K562 (cell line): ENCODE measurements at regions not wholly inside any gene's neighbourhood (a gene's known extent, or its start where the extent isn't known, plus 50 kb on each side); places are given as distances from the start of the nearest gene placed in this dataset.

Experiments used
- ATAC-seq: fragments of 200-7000 bp; cut with Tn5 transposase; 3 replicates; pipeline ENCODE4 v1.9.1; 2020; ENCODE audit warnings: moderate library complexity
- BruUV-seq: library from RNA; stranded (reverse); fragments of 400-500 nt; replicated peaks from 2 replicates; lab custom pipeline; 2021; lab: Mats Ljungman, UMichigan
- CTCF ChIA-PET: fragments of 300-600 bp; formaldehyde crosslinking; extraction: SDS; loops from one replicate; lab custom pipeline; 2021; ENCODE audit warnings: low intra/inter-chr PET ratio; lab: Yijun Ruan, JAX
- POLR2A ChIA-PET: fragments of 300-600, 350-650 bp; sonication (Branson Sonifier 250); formaldehyde crosslinking; extraction: SDS; loops from one replicate; lab custom pipeline; 2021; ENCODE audit warnings: antibody characterized with exemption, inconsistent platforms; lab: Yijun Ruan, JAX
- DNase-seq, 4 experiments: peaks; one replicate each; pipeline versions ENCODE4 v3.0.0 to v3.0.0-alpha.2; 2011 to 2018; ENCODE audit warnings: low spot score in 3 of 4, mixed read lengths in 3 of 4; ENCODE audit errors: extremely low read depth in 1 of 4
- FAIRE-seq: peaks from 2 replicates; lab custom pipeline; 2011; peaks lifted over from hg19 to GRCh38; lab: Jason Lieb, UNC
- H2AFZ ChIP-seq: 2 replicates; pipeline ENCODE4 v1.6.0; 2011; ENCODE audit warnings: low read depth, low read length, control low read depth, inconsistent platforms
- H3K27ac ChIP-seq: fragments of 200-600 bp; 3 replicates; pipeline ENCODE4 v1.8.0; 2011; ENCODE audit warnings: low read depth, mild to moderate bottlenecking, control low read depth, inconsistent platforms, low read length, moderate library complexity, mixed read lengths; ENCODE audit errors: extremely low read depth
- H3K27me3 ChIP-seq, 2 experiments: fragments of 300-600 bp in 1 of 2; 2 replicates in 1 of 2; 3 replicates in 1 of 2; pipeline versions ENCODE4 v1.6.0 to v1.8.0; 2011; ENCODE audit warnings: inconsistent platforms in 2 of 2, low read length in 2 of 2, mild to moderate bottlenecking in 1 of 2, mixed read lengths in 1 of 2, moderate library complexity in 1 of 2; ENCODE audit not compliant: control insufficient read depth in 2 of 2, insufficient read depth in 2 of 2
- H3K36me3 ChIP-seq: fragments of 300-600 bp; 3 replicates; pipeline ENCODE4 v1.8.0; 2011; ENCODE audit warnings: mild to moderate bottlenecking, low read length, inconsistent platforms; ENCODE audit not compliant: control insufficient read depth, insufficient read depth
- H3K4me1 ChIP-seq, 2 experiments: fragments of 200-600 bp in 1 of 2; replicated peaks in 1 of 2; 2 replicates in 1 of 2; 3 replicates in 1 of 2; pipeline versions ENCODE4 v1.5.1 to v1.8.0; 2011; ENCODE audit warnings: inconsistent platforms in 2 of 2, low read length in 2 of 2, mild to moderate bottlenecking in 1 of 2, mixed read lengths in 1 of 2, moderate library complexity in 1 of 2; ENCODE audit not compliant: control insufficient read depth in 2 of 2, insufficient read depth in 2 of 2
- H3K4me2 ChIP-seq: 2 replicates; pipeline ENCODE4 v1.6.1; 2011; ENCODE audit warnings: low read length, control low read depth, inconsistent platforms, mixed read lengths; ENCODE audit not compliant: insufficient read depth
- H3K4me3 ChIP-seq: fragments of 200-600 bp; sonication (generic), shearing (Covaris generic); 2 replicates; pipeline ENCODE4 v1.5.1; 2016; ENCODE audit warnings: control low read depth, inconsistent platforms
- H3K79me2 ChIP-seq: fragments of 200-600 bp; 3 replicates; pipeline ENCODE4 v1.8.0; 2011; ENCODE audit warnings: low read length, inconsistent platforms; ENCODE audit not compliant: control insufficient read depth, insufficient read depth
- H3K9ac ChIP-seq, 2 experiments: 2 replicates each; pipeline versions ENCODE4 v1.6.0 to v1.6.1; 2011; ENCODE audit warnings: low read depth in 2 of 2, low read length in 2 of 2, control low read depth in 1 of 2, inconsistent platforms in 1 of 2, mild to moderate bottlenecking in 1 of 2, mixed read lengths in 1 of 2; ENCODE audit not compliant: insufficient read depth in 1 of 2
- H3K9me1 ChIP-seq: one replicate; pipeline ENCODE4 v1.6.0; 2011; ENCODE audit warnings: inconsistent platforms, mild to moderate bottlenecking, low read length, moderate library complexity; ENCODE audit not compliant: control insufficient read depth, insufficient read depth
- H3K9me3 ChIP-seq: replicated peaks from 2 replicates; pipeline ENCODE4 v1.5.1; 2011; ENCODE audit warnings: low read depth, low read length, inconsistent platforms; ENCODE audit not compliant: control insufficient read depth, insufficient read depth
- H4K20me1 ChIP-seq: replicated peaks from 2 replicates; pipeline ENCODE4 v1.6.1; 2011; ENCODE audit warnings: low read length, inconsistent platforms, mixed read lengths; ENCODE audit not compliant: control insufficient read depth, insufficient read depth
- EHMT2 ChIP-seq: fragments of 450-650 bp; IDR thresholded peaks from 2 replicates; pipeline ENCODE4 v1.6.1; 2018; ENCODE audit warnings: antibody characterized with exemption
- WGBS: fragments of 100-300 bp; shearing (Covaris generic); methylation state at CpG from one replicate; pipeline ENCODE4 v1.1.6; 2016; ENCODE audit warnings: low coverage, mixed read lengths; ENCODE audit not compliant: insufficient coverage; ENCODE audit errors: missing lambda C conversion rate; 5-methylcytosine and 5-hydroxymethylcytosine counted together
- in situ Hi-C: fragments of 300-500 bp; cut with MboI; formaldehyde crosslinking; loops from 4 replicates; pipeline ENCODE4 v1.15.0; 2018; ENCODE audit warnings: inconsistent platforms, mixed read lengths
- intact Hi-C: fragments of 100-400 bp; cut with micrococcal nuclease; formaldehyde crosslinking; loops from 2 replicates; pipeline ENCODE4 v1.14.2; 2022
- TF ChIP-seq, protein P1 (sequence below): fragments of 450-650 bp; conservative IDR thresholded peaks from 2 replicates; pipeline ENCODE4 v1.6.1; 2016; ENCODE audit warnings: missing genetic modification characterization, low read depth, mild to moderate bottlenecking, missing compliant biosample characterization, moderate library complexity
- TF ChIP-seq, protein P2 (sequence below): fragments of 250-450 bp; sonication (Bioruptor Pico); IDR thresholded peaks from 2 replicates; pipeline ENCODE4 v1.4.0; 2020; ENCODE audit warnings: mild to moderate bottlenecking

DNA sequence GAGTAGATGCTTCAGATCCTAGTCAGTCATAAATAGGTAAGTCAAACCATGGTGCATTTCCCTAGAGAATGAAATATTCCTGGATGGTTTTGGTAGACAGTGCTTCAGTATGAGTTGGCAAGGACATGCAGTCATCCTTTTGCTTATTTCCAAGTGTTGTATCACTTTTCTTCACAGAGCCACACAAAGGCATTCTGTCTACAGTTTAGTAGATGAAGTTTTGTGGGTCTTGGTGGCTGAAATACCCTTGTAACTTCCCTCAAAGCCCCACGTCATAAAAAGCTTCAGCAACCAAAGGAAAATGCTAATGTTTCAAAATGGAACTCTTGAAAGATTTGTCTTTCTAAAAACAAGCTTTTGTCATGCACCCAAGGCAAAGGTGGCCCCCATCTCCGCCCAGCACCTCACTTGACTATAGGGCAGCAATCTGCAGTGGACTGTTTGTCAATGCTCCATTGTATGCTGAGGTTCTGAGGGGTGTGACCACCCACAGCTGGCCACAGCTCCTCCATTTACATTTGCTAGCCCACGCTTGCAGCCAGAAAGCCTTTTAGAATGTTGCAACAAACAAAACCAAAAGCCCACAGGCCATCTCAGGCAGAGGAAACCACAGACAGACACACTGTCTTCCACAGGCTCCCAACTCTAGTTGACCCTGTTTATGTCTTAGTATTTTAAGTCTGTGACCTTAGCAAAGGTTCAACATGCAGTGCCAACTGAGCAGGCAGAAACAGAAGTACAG lies 87.1 kb upstream of the FAM9C start:
- 37% methylated on average over 3 of the region's 3 CpGs for WGBS
- in situ Hi-C loops: no loop called here
- Histone ChIP-seq H3K27ac (no peak overlapping the region), H4K20me1 (no peaks in the 10 kb centered on the region), H3K9ac (no peak overlapping the region; a peak in 1 of 4 replicates), H3K4me2 (no peak overlapping the region), H3K4me3 (no peak overlapping the region), H3K9me1 (no peaks in the 10 kb centered on the region), H3K27me3 (no peaks in the 10 kb centered on the region), H3K36me3 (no peaks in the 10 kb centered on the region), H3K9me3 (no peaks in the 10 kb centered on the region), H2AFZ (no peak overlapping the region), H3K79me2 (no peaks in the 10 kb centered on the region), H3K4me1 (peaks cover 0 to 2% of the 10 kb centered on the region in 2 experiments; a peak in 3 of 5 replicates)
- ATAC-seq (no peak), FAIRE-seq (no peak), DNase-seq (no peak)
- ChIA-PET POLR2A (no interaction called here), CTCF (no interaction called here)
- intact Hi-C loops: no loop called here
- no peak for TF ChIP-seq EHMT2
- TF ChIP-seq, protein P1, sequence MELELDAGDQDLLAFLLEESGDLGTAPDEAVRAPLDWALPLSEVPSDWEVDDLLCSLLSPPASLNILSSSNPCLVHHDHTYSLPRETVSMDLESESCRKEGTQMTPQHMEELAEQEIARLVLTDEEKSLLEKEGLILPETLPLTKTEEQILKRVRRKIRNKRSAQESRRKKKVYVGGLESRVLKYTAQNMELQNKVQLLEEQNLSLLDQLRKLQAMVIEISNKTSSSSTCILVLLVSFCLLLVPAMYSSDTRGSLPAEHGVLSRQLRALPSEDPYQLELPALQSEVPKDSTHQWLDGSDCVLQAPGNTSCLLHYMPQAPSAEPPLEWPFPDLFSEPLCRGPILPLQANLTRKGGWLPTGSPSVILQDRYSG: 0 out of 2 replicates have a peak, but pooled peaks have one; percentile 27
- TF ChIP-seq, protein P2, sequence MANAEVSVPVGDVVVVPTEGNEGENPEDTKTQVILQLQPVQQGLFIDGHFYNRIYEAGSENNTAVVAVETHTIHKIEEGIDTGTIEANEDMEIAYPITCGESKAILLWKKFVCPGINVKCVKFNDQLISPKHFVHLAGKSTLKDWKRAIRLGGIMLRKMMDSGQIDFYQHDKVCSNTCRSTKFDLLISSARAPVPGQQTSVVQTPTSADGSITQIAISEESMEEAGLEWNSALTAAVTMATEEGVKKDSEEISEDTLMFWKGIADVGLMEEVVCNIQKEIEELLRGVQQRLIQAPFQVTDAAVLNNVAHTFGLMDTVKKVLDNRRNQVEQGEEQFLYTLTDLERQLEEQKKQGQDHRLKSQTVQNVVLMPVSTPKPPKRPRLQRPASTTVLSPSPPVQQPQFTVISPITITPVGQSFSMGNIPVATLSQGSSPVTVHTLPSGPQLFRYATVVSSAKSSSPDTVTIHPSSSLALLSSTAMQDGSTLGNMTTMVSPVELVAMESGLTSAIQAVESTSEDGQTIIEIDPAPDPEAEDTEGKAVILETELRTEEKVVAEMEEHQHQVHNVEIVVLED (CRISPR knock-in tag): no peak
- no TSS peak for BruUV-seq
